Fibroblast of lung (primary cell): ENCODE measurements at regions not wholly inside any gene's neighbourhood (a gene's known extent, or its start where the extent isn't known, plus 50 kb on each side); places are given as distances from the start of the nearest gene placed in this dataset.

Source experiments
- DNase-seq, 2 donors: peaks; one replicate each; pipeline versions ENCODE4 v3.0.0 to v3.0.0-alpha.2; 2010; ENCODE audit warnings: low read depth in 2 of 2
- H2AFZ ChIP-seq: 2 replicates; pipeline ENCODE4 v1.5.1; 2012; ENCODE audit warnings: low read length, control low read depth, inconsistent platforms
- H3K27ac ChIP-seq: 2 replicates; pipeline ENCODE4 v1.5.1; 2011; ENCODE audit warnings: low read length, control low read depth; ENCODE audit not compliant: insufficient read depth
- H3K27me3 ChIP-seq: 2 replicates; pipeline ENCODE4 v1.5.1; 2011; ENCODE audit warnings: mild to moderate bottlenecking, low read length; ENCODE audit not compliant: control insufficient read depth, insufficient read depth
- H3K36me3 ChIP-seq: 2 replicates; pipeline ENCODE4 v1.5.1; 2011; ENCODE audit warnings: low read length; ENCODE audit not compliant: control insufficient read depth, insufficient read depth
- H3K4me1 ChIP-seq: 2 replicates; pipeline ENCODE4 v1.5.1; 2011; ENCODE audit warnings: low read length; ENCODE audit not compliant: control insufficient read depth, insufficient read depth; ENCODE audit errors: extremely low read depth
- H3K4me2 ChIP-seq: 2 replicates; pipeline ENCODE4 v1.5.1; 2011; ENCODE audit warnings: low read length, control low read depth; ENCODE audit not compliant: insufficient read depth; ENCODE audit errors: extremely low read depth
- H3K4me3 ChIP-seq, 4 experiments: fragments of 200-600 bp in 1 of 4; sonication (generic) in 1 of 4; replicated peaks in 1 of 4; 2 replicates each; pipeline ENCODE4 v1.5.1; 2011 to 2016; ENCODE audit warnings: low read length in 4 of 4, low read depth in 3 of 4, mild to moderate bottlenecking in 3 of 4, control low read depth in 2 of 4, inconsistent platforms in 1 of 4, mixed read lengths in 1 of 4; ENCODE audit not compliant: insufficient read depth in 1 of 4; ENCODE audit errors: control extremely low read depth in 1 of 4
- H3K79me2 ChIP-seq: 2 replicates; pipeline ENCODE4 v1.5.1; 2012; ENCODE audit warnings: mild to moderate bottlenecking, low read length, inconsistent platforms; ENCODE audit not compliant: control insufficient read depth, insufficient read depth
- H3K9ac ChIP-seq: 2 replicates; pipeline ENCODE4 v1.5.1; 2011; ENCODE audit warnings: mild to moderate bottlenecking, low read length, control low read depth; ENCODE audit not compliant: insufficient read depth
- H3K9me3 ChIP-seq: 2 replicates; pipeline ENCODE4 v1.5.1; 2012; ENCODE audit warnings: low read depth, low read length; ENCODE audit not compliant: control insufficient read depth, insufficient read depth
- H4K20me1 ChIP-seq: 2 replicates; pipeline ENCODE4 v1.5.1; 2011; ENCODE audit warnings: low read length; ENCODE audit not compliant: control insufficient read depth, insufficient read depth; ENCODE audit errors: extremely low read depth
- CTCF ChIP-seq, 2 donors: IDR thresholded peaks in 1 of 2; conservative IDR thresholded peaks in 1 of 2; 1 replicate in 1 of 2; 2 replicates in 1 of 2; pipeline ENCODE4 v1.5.1; 2011 to 2012; ENCODE audit warnings: low read length in 2 of 2, control low read depth in 1 of 2, inconsistent platforms in 1 of 2, low read depth in 1 of 2, mild to moderate bottlenecking in 1 of 2
- EZH2 ChIP-seq: IDR thresholded peaks from 2 replicates; pipeline ENCODE4 v1.5.1; 2012; ENCODE audit warnings: low read length, control low read depth, mild to moderate bottlenecking; ENCODE audit errors: missing control alignments

DNA sequence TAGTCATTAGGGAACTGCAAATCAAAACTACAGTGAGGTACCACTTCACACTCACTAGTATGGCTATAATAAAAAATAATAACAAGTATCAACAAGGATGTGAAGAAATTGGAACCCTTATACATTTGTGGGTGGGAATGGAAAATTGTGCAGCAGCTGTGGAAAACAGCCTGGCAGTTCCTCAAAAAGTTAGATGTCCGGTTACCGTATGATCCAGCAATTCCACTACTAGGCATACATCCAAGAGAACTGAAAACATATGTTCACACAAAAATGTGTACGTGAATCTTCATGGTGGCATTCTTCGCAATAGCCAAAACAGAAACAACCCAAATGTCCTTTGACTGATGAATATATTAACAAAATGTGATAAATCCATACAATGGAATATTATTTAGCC is 187.9 kb upstream of the LYSMD4 start:
- no peak overlapping the region for H2AFZ ChIP-seq
- no peaks in the 10 kb centered on the region for H3K27me3 ChIP-seq
- no peak overlapping the region for H3K27ac ChIP-seq
- H3K9ac ChIP-seq, result no peak overlapping the region
- no peak overlapping the region for H3K4me2 ChIP-seq
- no peaks in the 10 kb centered on the region for H3K79me2 ChIP-seq
- no peaks in the 10 kb centered on the region for H3K36me3 ChIP-seq
- H4K20me1 ChIP-seq, result no peaks in the 10 kb centered on the region
- H3K9me3 ChIP-seq, result no peaks in the 10 kb centered on the region
- H3K4me1 ChIP-seq, result no peaks in the 10 kb centered on the region
- no peak for TF ChIP-seq CTCF (conservative IDR thresholded peaks at IDR 0.05 in 1 of 2, IDR thresholded peaks at IDR 0.05 in 1 of 2; ENCODE audit: low read depth in 1 of 2, low read length in 2 of 2)
- DNase-seq, result no peak
- no peak overlapping the region for H3K4me3 ChIP-seq

- Histone ChIP-seq H3K36me3 (no peaks in the 10 kb centered on the region), H3K4me2 (no peak overlapping the region), H3K4me3 (no peak overlapping the region), H3K27me3 (no peaks in the 10 kb centered on the region), H3K27ac (no peak overlapping the region), H3K9ac (no peak overlapping the region), H3K9me3 (no peaks in the 10 kb centered on the region), H3K79me2 (no peaks in the 10 kb centered on the region), H3K4me1 (no peaks in the 10 kb centered on the region), H2AFZ (no peak overlapping the region), H4K20me1 (no peaks in the 10 kb centered on the region)
- no peak for TF ChIP-seq EZH2
- no peak for TF ChIP-seq CTCF (conservative IDR thresholded peaks at IDR 0.05 in 1 of 2, IDR thresholded peaks at IDR 0.05 in 1 of 2; ENCODE audit: low read depth in 1 of 2, low read length in 2 of 2)
- DNase-seq, result no peak
These were observed 184.8 kb upstream of the LYSMD4 start for GRCh38 chr15:99918072-99918471.

GRCh38 chr15:99917252-99917651 is 184.0 kb upstream of the LYSMD4 start:
- H2AFZ ChIP-seq, result no peak overlapping the region
- TF ChIP-seq CTCF (conservative IDR thresholded peaks at IDR 0.05 in 1 of 2, IDR thresholded peaks at IDR 0.05 in 1 of 2; ENCODE audit: low read depth in 1 of 2, low read length in 2 of 2) (no peak), EZH2 (no peak)
- H3K4me1 ChIP-seq, result no peaks in the 10 kb centered on the region
- no peaks in the 10 kb centered on the region for H3K36me3 ChIP-seq
- no peak overlapping the region for H3K27ac ChIP-seq
- H3K9me3 ChIP-seq, result no peaks in the 10 kb centered on the region
- DNase-seq, result no peak
- no peaks in the 10 kb centered on the region for H4K20me1 ChIP-seq
- no peaks in the 10 kb centered on the region for H3K79me2 ChIP-seq
- H3K4me2 ChIP-seq, result no peak overlapping the region
- no peaks in the 10 kb centered on the region for H3K27me3 ChIP-seq
- H3K4me3 ChIP-seq, result no peak overlapping the region
- H3K9ac ChIP-seq, result no peak overlapping the region
